ENCODE measurements at regions not wholly inside any gene's neighbourhood (a gene's known extent, or its start where the extent isn't known, plus 50 kb on each side); places are given as distances from the start of the nearest gene placed in this dataset.

- CTCF ChIA-PET: interaction anchor here in 1 of 2 donors (1.3 kb wide), 1 partner anchor 26 kb away, joined by 4 read pairs; no protein-coding TSS in a partner anchor
- Mint-ChIP-seq H3K36me3 (no peaks in the 10 kb centered on the region), H3K27me3 (no peaks in the 10 kb centered on the region), H3K4me3 (peak overlapping the region; percentile 2 to 81 (median 36)), H3K9me3 (no peaks in the 10 kb centered on the region), H3K4me1 (peaks cover 78 to 88% (median 83%) of the 10 kb centered on the region in 3 donors), H3K27ac (peak overlapping the region; percentile 97 to 99)
- no peaks in the 10 kb centered on the region for H3K27me3 ChIP-seq (replicated peaks in 1 of 2; ENCODE audit: control insufficient read depth in 2 of 2, extremely low read depth in 1 of 2, insufficient read depth in 2 of 2, low read length in 1 of 2)
- H3K36me3 ChIP-seq (ENCODE audit: control insufficient read depth in 2 of 2, extremely low read depth in 1 of 2, insufficient read depth in 1 of 2, low read length in 1 of 2): no peaks in the 10 kb centered on the region
- DNase-seq (no peak), ATAC-seq (replicated peaks in 1 of 4) (no peak)
- 45% methylated on average over 2 of the region's 7 CpGs for WGBS (ENCODE audit: insufficient coverage)
- H3K9me3 ChIP-seq: no peaks in the 10 kb centered on the region
- H3K4me1 ChIP-seq (ENCODE audit: control insufficient read depth in 1 of 2, extremely low read depth in 1 of 2, insufficient read depth in 2 of 2, low read length in 2 of 2): peaks cover 32 to 86% of the 10 kb centered on the region in 2 experiments
- H3K4me3 ChIP-seq (ENCODE audit: control insufficient read depth in 1 of 2, extremely low read depth in 1 of 2, low read length in 1 of 2): no peak overlapping the region
- POLR2A ChIA-PET: interaction anchor here in 1 of 2 donors (0.6 kb wide), 1 partner anchor 35 kb away, joined by 10 read pairs; no protein-coding TSS in a partner anchor
- H3K27ac ChIP-seq (ENCODE audit: low read length): peak overlapping the region; percentile 98
Measured at GRCh38 chr2:43159797-43160196, 66.6 kb downstream of the ZFP36L2 start.

GRCh38 chr2:43158259-43158880 is 68.0 kb downstream of the ZFP36L2 start:
- H3K27me3 ChIP-seq (replicated peaks in 1 of 2; ENCODE audit: control insufficient read depth in 2 of 2, extremely low read depth in 1 of 2, insufficient read depth in 2 of 2, low read length in 1 of 2): no peaks in the 10 kb centered on the region
- H3K27me3 Mint-ChIP-seq: no peaks in the 10 kb centered on the region
- no peaks in the 10 kb centered on the region for H3K9me3 ChIP-seq
- peak overlapping the region; percentile 29 to 33 for H3K4me3 ChIP-seq (ENCODE audit: control insufficient read depth in 1 of 2, extremely low read depth in 1 of 2, low read length in 1 of 2)
- ATAC-seq (replicated peaks in 1 of 4) (peak; percentile 55 to 70 (median 68)), DNase-seq (peak in 32 of 35 experiments; percentile 36 to 75 (median 56))
- WGBS (ENCODE audit: insufficient coverage): 8% methylated on average over 5 of the region's 11 CpGs
- ChIA-PET POLR2A (interaction anchor here in 1 of 2 donors (0.6 kb wide), 2 partner anchors 36 to 68 kb away, joined by 3 to 4 read pairs; partner anchors contain the start of gene ZFP36L2), CTCF (interaction anchor here in 1 of 2 donors (0.6 kb wide), 1 partner anchor 18 kb away, joined by 4 read pairs; no protein-coding TSS in a partner anchor)
- H3K4me1 Mint-ChIP-seq: peaks cover 80 to 93% (median 88%) of the 10 kb centered on the region in 3 donors
- H3K36me3 ChIP-seq (ENCODE audit: control insufficient read depth in 2 of 2, extremely low read depth in 1 of 2, insufficient read depth in 1 of 2, low read length in 1 of 2): no peaks in the 10 kb centered on the region
- H3K4me3 Mint-ChIP-seq: peak overlapping the region; percentile 70 to 81 (median 72)
- peak overlapping the region; percentile 98 for H3K27ac ChIP-seq (ENCODE audit: low read length)
- H3K27ac Mint-ChIP-seq: peak overlapping the region; percentile 97 to 99
- peaks cover 34 to 92% of the 10 kb centered on the region in 2 experiments for H3K4me1 ChIP-seq (ENCODE audit: control insufficient read depth in 1 of 2, extremely low read depth in 1 of 2, insufficient read depth in 2 of 2, low read length in 2 of 2)
- H3K9me3 Mint-ChIP-seq: no peaks in the 10 kb centered on the region
- H3K36me3 Mint-ChIP-seq: no peaks in the 10 kb centered on the region

GRCh38 chr2:43157506-43158246 is 68.7 kb downstream of the ZFP36L2 start:
- Mint-ChIP-seq H3K4me1 (peaks cover 83 to 93% (median 88%) of the 10 kb centered on the region in 3 donors), H3K27ac (peak overlapping the region; percentile 97 to 99), H3K27me3 (no peaks in the 10 kb centered on the region), H3K36me3 (no peaks in the 10 kb centered on the region), H3K9me3 (no peaks in the 10 kb centered on the region), H3K4me3 (peak overlapping the region; percentile 17 to 81 (median 72))
- Histone ChIP-seq H3K4me3 (ENCODE audit: control insufficient read depth in 1 of 2, extremely low read depth in 1 of 2, low read length in 1 of 2) (no peak overlapping the region), H3K4me1 (ENCODE audit: control insufficient read depth in 1 of 2, extremely low read depth in 1 of 2, insufficient read depth in 2 of 2, low read length in 2 of 2) (peaks cover 37 to 92% of the 10 kb centered on the region in 2 experiments), H3K27ac (ENCODE audit: low read length) (peak overlapping the region; percentile 98), H3K9me3 (no peaks in the 10 kb centered on the region), H3K27me3 (replicated peaks in 1 of 2; ENCODE audit: control insufficient read depth in 2 of 2, extremely low read depth in 1 of 2, insufficient read depth in 2 of 2, low read length in 1 of 2) (no peaks in the 10 kb centered on the region), H3K36me3 (ENCODE audit: control insufficient read depth in 2 of 2, extremely low read depth in 1 of 2, insufficient read depth in 1 of 2, low read length in 1 of 2) (no peaks in the 10 kb centered on the region)
- WGBS (ENCODE audit: insufficient coverage): 89% methylated on average over 14 of the region's 14 CpGs
- ChIA-PET POLR2A (interaction anchor here (0.6 to 1.1 kb wide), 2 partner anchors 19 to 37 kb away, joined by 3 read pairs; no protein-coding TSS in a partner anchor), CTCF (interaction anchor here (0.6 to 0.7 kb wide), 2 partner anchors 9 to 17 kb away, joined by 3 to 4 read pairs; no protein-coding TSS in a partner anchor)
- ATAC-seq (replicated peaks in 1 of 4): no peak
- DNase-seq: no peak

- WGBS (ENCODE audit: insufficient coverage): 96% methylated on average over 5 of the region's 13 CpGs
- H3K9me3 ChIP-seq: no peaks in the 10 kb centered on the region
- CTCF ChIA-PET: interaction anchor here (0.6 to 1.2 kb wide), 3 partner anchors 12 to 16 kb away, joined by 3 to 5 read pairs (median 3); no protein-coding TSS in a partner anchor
- Mint-ChIP-seq H3K36me3 (no peaks in the 10 kb centered on the region), H3K9me3 (no peaks in the 10 kb centered on the region), H3K27me3 (no peaks in the 10 kb centered on the region), H3K27ac (peak overlapping the region; percentile 66 to 76), H3K4me1 (peaks cover 77 to 86% (median 81%) of the 10 kb centered on the region in 3 donors), H3K4me3 (peak overlapping the region in 2 of 3 donors; percentile 31 to 37)
- H3K4me3 ChIP-seq (ENCODE audit: control insufficient read depth in 1 of 2, extremely low read depth in 1 of 2, low read length in 1 of 2): no peak overlapping the region
- peaks cover 38 to 82% of the 10 kb centered on the region in 2 experiments for H3K4me1 ChIP-seq (ENCODE audit: control insufficient read depth in 1 of 2, extremely low read depth in 1 of 2, insufficient read depth in 2 of 2, low read length in 2 of 2)
- H3K27me3 ChIP-seq (replicated peaks in 1 of 2; ENCODE audit: control insufficient read depth in 2 of 2, extremely low read depth in 1 of 2, insufficient read depth in 2 of 2, low read length in 1 of 2): no peaks in the 10 kb centered on the region
- ATAC-seq (replicated peaks in 1 of 4): no peak
- no peaks in the 10 kb centered on the region for H3K36me3 ChIP-seq (ENCODE audit: control insufficient read depth in 2 of 2, extremely low read depth in 1 of 2, insufficient read depth in 1 of 2, low read length in 1 of 2)
- no peak for DNase-seq
- H3K27ac ChIP-seq (ENCODE audit: low read length): no peak overlapping the region
- POLR2A ChIA-PET: interaction anchor here (0.6 to 0.7 kb wide), 2 partner anchors 14 to 73 kb away, joined by 3 to 4 read pairs; no protein-coding TSS in a partner anchor
Measured at GRCh38 chr2:43155851-43156411, 70.5 kb downstream of the ZFP36L2 start.

GRCh38 chr2:43154685-43155084 is 71.7 kb downstream of the ZFP36L2 start:
- H3K27ac ChIP-seq (ENCODE audit: low read length): no peak overlapping the region
- Mint-ChIP-seq H3K36me3 (no peaks in the 10 kb centered on the region), H3K4me3 (no peak overlapping the region), H3K27ac (peak overlapping the region; percentile 29 to 68), H3K9me3 (no peaks in the 10 kb centered on the region), H3K27me3 (no peaks in the 10 kb centered on the region), H3K4me1 (peaks cover 79 to 86% (median 80%) of the 10 kb centered on the region in 3 donors)
- 81% methylated on average over 5 of the region's 5 CpGs for WGBS (ENCODE audit: insufficient coverage)
- peaks cover 36 to 82% of the 10 kb centered on the region in 2 experiments for H3K4me1 ChIP-seq (ENCODE audit: control insufficient read depth in 1 of 2, extremely low read depth in 1 of 2, insufficient read depth in 2 of 2, low read length in 2 of 2)
- ATAC-seq (replicated peaks in 1 of 4) (no peak), DNase-seq (no peak)
- no peaks in the 10 kb centered on the region for H3K36me3 ChIP-seq (ENCODE audit: control insufficient read depth in 2 of 2, extremely low read depth in 1 of 2, insufficient read depth in 1 of 2, low read length in 1 of 2)
- H3K27me3 ChIP-seq (replicated peaks in 1 of 2; ENCODE audit: control insufficient read depth in 2 of 2, extremely low read depth in 1 of 2, insufficient read depth in 2 of 2, low read length in 1 of 2): no peaks in the 10 kb centered on the region
- POLR2A ChIA-PET: interaction anchor here in 1 of 2 donors (0.6 kb wide), 1 partner anchor 13 kb away, joined by 8 read pairs; no protein-coding TSS in a partner anchor
- H3K9me3 ChIP-seq: no peaks in the 10 kb centered on the region
- CTCF ChIA-PET: no interaction called here
- H3K4me3 ChIP-seq (ENCODE audit: control insufficient read depth in 1 of 2, extremely low read depth in 1 of 2, low read length in 1 of 2): no peak overlapping the region

Measured in T-cell (primary cell).